Endothelial cell of umbilical vein (primary cell): ENCODE measurements at regions not wholly inside any gene's neighbourhood (a gene's known extent, or its start where the extent isn't known, plus 50 kb on each side); places are given as distances from the start of the nearest gene placed in this dataset.

ENCODE experiments used
- EZH2 ChIP-seq: IDR thresholded peaks from 2 replicates; pipeline ENCODE4 v1.6.1; 2012; ENCODE audit warnings: borderline replicate concordance, low read depth, mild to moderate bottlenecking, moderate library complexity, low read length, inconsistent platforms; ENCODE audit not compliant: severe bottlenecking
- FOS ChIP-seq: IDR thresholded peaks from 2 replicates; pipeline ENCODE4 v1.6.1; 2011; ENCODE audit warnings: mild to moderate bottlenecking, low read length, moderate library complexity, borderline replicate concordance; ENCODE audit not compliant: insufficient read depth
- GATA2 ChIP-seq: IDR thresholded peaks from 2 replicates; pipeline ENCODE4 v1.7.0; 2011; ENCODE audit warnings: low read depth, mild to moderate bottlenecking, moderate library complexity, mixed read lengths, low read length; ENCODE audit not compliant: insufficient read length, insufficient read depth
- JUN ChIP-seq: IDR thresholded peaks from 2 replicates; pipeline ENCODE4 v1.6.1; 2011; ENCODE audit warnings: borderline replicate concordance, low read depth; ENCODE audit not compliant: insufficient read length, insufficient read depth
- MYC ChIP-seq: IDR thresholded peaks from one replicate; pipeline ENCODE4 v1.6.1; 2011; ENCODE audit warnings: mild to moderate bottlenecking, low read depth, low read length
- POLR2A ChIP-seq: IDR thresholded peaks from 2 replicates; pipeline ENCODE4 v1.6.1; 2012; ENCODE audit warnings: low read depth, mild to moderate bottlenecking, control low read depth, low read length
- POLR2AphosphoS5 ChIP-seq: IDR thresholded peaks from 2 replicates; pipeline ENCODE4 v1.6.1; 2012; ENCODE audit warnings: low read depth, mild to moderate bottlenecking, control low read depth, low read length, moderate library complexity; ENCODE audit not compliant: insufficient read depth
- TF ChIP-seq, protein P1 (sequence below), 2 donors: IDR thresholded peaks; 1 replicate in 1 of 2; 2 replicates in 1 of 2; pipeline ENCODE4 v1.5.1; 2011; ENCODE audit warnings: low read length in 2 of 2, mild to moderate bottlenecking in 2 of 2, moderate library complexity in 2 of 2, control low read depth in 1 of 2, inconsistent platforms in 1 of 2, low read depth in 1 of 2; ENCODE audit not compliant: insufficient read depth in 1 of 2; ENCODE audit errors: extremely low read depth in 1 of 2
- TF ChIP-seq, protein P2 (sequence below): IDR thresholded peaks from 2 replicates; pipeline ENCODE4 v1.6.1; 2011; ENCODE audit not compliant: insufficient read depth, insufficient read length

DNA sequence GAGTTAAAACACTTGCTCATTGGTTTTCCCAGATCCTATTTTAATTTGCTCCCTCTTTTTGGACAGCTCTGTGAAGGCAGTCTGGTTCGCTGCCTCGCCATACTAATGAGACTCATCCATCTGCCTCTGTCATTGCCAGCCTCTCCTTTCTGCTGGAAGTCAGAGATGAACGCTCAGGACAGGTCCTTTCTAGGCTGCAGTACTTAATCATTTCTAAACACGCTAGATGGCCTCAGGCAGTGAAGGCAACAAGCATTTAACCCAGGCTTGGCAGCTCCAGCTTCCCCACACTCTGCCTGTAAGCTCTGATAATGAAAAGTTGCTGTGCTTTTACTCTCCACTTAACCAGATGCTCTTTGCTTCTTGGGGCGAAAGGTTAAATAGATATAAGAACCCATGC is 286.7 kb upstream of the POU3F2 start:
- no peak for TF ChIP-seq POLR2AphosphoS5
- TF ChIP-seq POLR2A: no peak
- TF ChIP-seq, protein P1, sequence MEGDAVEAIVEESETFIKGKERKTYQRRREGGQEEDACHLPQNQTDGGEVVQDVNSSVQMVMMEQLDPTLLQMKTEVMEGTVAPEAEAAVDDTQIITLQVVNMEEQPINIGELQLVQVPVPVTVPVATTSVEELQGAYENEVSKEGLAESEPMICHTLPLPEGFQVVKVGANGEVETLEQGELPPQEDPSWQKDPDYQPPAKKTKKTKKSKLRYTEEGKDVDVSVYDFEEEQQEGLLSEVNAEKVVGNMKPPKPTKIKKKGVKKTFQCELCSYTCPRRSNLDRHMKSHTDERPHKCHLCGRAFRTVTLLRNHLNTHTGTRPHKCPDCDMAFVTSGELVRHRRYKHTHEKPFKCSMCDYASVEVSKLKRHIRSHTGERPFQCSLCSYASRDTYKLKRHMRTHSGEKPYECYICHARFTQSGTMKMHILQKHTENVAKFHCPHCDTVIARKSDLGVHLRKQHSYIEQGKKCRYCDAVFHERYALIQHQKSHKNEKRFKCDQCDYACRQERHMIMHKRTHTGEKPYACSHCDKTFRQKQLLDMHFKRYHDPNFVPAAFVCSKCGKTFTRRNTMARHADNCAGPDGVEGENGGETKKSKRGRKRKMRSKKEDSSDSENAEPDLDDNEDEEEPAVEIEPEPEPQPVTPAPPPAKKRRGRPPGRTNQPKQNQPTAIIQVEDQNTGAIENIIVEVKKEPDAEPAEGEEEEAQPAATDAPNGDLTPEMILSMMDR (IDR thresholded peaks at IDR 0.05; ENCODE audit: extremely low read depth in 1 of 2, insufficient read depth in 1 of 2, low read depth in 1 of 2, low read length in 2 of 2): no peak
- no peak for TF ChIP-seq EZH2
- TF ChIP-seq, protein P2, sequence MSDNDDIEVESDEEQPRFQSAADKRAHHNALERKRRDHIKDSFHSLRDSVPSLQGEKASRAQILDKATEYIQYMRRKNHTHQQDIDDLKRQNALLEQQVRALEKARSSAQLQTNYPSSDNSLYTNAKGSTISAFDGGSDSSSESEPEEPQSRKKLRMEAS: no peak
- no peak for TF ChIP-seq FOS
- TF ChIP-seq MYC: no peak
- no peak for TF ChIP-seq JUN
- no peak for TF ChIP-seq GATA2
